GM19372 (cell line): ENCODE measurements at regions not wholly inside any gene's neighbourhood (a gene's known extent, or its start where the extent isn't known, plus 50 kb on each side); places are given as distances from the start of the nearest gene placed in this dataset.

Source experiments
- ATAC-seq: cut with Tn5 transposase; IDR thresholded peaks from one replicate; pipeline ENCODE4 v1.9.1; 2021; ENCODE audit warnings: mild to moderate bottlenecking, low read depth, moderate library complexity; ENCODE audit not compliant: unreplicated experiment

DNA sequence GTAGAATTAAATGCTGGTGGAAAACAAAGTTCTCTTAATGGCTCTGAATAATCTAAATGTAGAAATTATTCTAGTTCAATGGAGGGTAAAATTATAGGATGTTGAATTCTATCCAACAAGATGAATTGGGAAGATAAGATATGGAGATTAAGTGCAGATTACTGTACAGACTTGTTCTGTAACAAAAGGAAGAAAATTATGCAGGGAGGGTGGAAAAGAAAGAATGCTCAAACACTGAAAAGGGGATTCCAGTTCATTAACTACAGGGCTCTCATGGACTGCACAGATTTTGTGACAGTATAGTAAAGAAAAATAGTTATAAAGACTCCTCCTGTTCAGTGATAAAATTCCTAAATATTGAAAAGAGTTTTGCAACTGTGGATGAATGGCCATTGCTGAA lies 1794.0 kb upstream of the PCDH7 start:
- no peak for ATAC-seq

DNA sequence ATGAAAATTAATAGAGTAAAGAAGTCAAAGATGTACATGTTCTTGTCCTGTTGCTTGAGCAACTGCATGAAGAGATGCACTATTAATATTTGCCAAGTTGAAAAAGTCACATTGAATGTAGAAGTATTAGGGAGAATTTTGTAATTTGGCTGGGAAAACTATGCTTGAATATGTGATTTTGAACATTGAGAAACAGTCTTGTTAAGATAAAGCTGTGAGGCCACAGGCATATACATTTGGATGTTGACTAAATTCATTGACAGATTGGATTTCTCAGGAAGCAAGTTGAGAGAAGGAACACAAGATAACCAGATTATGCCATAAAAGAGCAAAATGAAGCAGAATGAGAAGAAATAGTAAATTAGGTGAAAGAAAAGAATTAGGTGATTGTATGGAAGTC lies 1777.5 kb upstream of the PCDH7 start:
- ATAC-seq, result no peak

DNA sequence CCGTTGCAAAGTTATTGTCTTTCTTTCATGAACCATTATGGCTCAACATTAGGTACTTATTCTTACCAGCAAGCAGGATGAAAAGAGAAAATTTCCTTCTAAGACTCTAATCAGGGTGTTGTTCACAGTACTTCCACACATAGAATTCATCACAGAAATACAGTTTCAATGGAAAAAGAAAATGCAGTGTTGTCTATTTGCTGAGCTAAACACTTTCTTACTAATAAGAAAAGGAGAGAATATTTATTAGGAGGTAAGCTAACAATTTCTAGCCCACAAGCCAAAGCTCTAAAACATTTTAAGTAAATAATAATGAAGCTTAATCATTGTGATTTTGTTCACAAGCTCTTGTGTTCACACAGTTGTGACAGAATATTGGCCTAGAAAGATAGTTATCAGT lies 1772.8 kb upstream of the PCDH7 start:
- ATAC-seq, result no peak

DNA sequence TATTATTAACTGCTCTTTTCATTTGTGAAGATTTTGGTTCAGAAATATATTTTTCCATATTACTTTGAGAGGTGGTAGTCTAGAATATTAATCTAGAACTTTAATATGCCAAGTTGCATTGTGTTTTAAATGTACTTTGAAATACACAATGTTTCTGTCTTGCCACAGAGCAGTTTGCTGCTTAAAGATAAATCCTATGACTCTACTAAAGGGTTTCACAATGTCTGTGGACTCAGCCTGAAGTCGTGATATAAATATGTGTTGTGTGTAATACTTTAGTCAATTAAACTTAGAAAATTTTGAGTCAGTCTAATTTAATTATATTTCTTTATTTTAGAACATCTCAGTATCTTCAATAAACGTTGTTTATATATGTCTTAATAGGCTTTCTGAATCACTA lies 1771.7 kb upstream of the PCDH7 start:
- ATAC-seq, result no peak

DNA sequence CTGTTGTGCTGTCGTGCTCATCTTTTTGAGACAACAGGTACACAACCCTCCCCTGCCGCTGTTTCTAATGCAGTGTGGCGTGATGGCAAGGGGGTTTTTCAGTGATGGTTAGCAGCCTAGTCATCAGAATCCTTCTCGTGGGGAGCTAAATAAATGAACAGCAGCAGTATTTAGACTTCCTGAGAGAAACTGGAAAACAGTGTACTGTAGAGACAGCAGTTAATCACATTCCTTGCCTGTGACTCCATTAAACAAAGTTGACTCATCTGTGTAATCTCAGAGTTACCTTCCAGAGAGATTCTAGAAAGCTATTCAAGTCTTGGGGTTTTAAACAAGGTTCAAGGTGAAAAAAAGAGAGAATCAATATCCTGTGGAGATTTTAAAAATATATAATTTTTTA lies 1753.2 kb upstream of the PCDH7 start:
- no peak for ATAC-seq

DNA sequence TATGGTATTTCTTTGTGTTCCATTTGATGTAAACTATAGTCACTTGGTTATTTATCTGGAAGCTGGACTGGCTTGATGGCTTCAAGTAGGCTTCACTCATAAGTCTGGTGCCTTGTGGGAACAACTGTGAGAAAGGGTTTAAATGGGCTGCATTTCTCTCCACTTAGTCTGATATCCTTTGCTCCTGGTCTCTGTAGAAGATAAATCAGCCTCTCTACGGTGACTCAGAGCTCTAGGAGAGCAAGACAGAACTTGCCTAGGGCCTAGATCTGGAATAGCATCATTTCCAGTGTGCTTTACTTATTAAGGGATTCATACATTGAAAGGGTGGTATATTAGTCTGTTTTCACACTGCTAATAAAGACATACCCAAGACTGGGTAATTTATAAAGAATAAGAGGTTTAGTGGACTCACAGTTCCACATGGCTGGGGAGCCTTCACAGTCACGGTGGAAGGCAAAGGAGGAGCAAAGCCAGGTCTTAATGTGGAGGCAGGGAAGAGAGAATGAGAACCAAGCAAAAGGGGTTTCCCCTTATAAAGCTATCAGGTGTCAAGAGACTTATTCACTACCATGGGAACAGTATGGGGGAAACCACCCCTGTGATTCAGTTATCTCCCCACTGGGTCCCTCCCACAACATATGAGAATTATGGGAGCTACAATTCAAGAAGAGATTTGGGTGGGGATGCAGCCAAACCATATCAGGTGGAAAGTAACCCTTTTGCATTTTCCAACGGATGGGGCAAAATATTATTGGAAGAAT lies 1746.4 kb upstream of the PCDH7 start:
- ATAC-seq, result no peak

DNA sequence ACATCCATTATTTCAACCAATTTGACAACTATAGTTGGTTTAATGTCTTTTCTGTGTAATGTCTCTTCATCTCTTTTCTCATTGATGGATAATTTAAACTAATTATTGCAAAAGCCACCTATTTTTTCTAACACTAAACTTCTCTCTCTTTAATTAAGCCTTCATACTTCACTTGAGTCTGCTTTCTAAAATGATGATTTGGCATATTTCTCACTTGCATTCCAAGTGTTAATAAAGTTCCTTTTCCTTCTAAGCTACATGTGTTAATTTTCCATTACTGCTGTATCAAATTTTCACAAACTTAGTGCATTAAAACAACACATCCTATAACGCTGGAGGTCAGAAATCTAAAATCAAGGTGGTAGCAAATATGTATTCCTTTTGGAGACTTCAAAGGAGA lies 1743.8 kb upstream of the PCDH7 start:
- no peak for ATAC-seq

DNA sequence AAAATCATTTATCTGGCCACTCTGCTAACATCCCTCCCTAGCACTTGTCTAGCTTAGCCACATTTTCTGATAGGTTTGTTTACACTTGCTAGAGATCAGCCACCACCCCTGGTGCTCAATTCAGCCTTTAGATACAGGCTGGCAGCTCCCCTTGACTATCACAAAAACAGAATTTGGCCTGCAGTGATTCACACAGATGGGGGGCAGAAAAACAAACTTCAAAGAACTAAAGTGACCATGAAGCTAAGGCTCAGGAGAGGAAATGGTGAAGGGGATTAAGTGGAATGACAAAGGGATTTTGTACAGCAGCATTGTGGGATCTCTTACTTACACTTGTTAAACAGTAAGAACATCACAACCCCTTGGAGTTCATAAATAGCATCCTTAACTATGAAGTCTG lies 1718.0 kb upstream of the PCDH7 start:
- no peak for ATAC-seq

DNA sequence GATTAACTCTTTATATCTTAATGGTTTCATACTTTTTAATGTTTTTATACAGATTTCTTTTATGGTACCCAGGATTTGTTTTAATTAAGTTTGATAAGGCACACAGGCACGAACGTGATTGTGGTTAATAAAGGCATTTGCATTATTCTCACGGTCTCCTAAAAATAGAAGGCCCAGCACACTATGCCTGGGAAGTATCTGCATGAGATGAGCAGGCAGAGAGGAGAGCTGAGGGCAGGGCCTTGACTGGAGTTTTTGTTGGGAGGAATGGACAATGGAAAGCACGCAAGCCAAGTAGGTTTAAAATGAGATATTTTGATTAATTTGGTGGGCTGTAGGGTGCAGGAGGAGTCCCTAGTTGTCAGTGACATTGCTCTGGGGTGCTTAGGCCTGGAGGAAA lies 1714.3 kb upstream of the PCDH7 start:
- no peak for ATAC-seq

DNA sequence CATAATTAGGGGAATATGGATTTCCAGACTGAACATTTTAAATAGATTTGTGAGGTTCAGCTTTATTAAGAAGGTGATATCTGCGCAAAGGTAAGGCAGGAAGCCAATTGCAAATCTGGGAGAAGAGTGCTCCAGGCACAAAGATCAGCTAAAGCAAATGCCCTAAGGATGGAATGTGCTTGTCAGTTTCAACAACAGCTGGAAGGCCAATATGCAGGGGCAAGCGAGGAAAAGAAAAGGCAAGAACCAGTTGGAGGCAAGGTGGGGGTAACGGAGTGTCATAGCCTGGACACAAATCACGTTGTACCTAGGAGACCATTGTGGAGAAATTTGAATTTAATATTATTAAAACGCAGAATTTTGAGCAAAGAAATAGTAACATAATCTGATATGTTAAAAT lies 1710.3 kb upstream of the PCDH7 start:
- no peak for ATAC-seq

DNA sequence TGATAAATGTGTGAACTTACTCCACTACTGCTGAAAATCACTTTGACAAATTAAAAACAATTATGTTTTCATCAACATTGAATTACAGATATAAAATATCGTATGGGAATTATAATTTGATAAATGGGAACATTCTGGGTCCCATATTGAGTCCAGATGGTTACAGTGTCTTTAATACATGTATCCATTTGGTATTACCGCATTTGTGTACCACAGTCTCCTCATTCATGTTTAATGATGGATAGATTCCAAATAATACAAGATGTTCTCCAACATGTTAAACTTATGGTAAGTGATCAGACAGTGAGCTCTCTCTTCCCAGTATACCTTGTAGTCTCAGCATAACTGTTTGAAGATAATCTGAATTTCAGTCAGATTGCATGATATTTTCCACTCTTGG lies 1706.8 kb upstream of the PCDH7 start:
- no peak for ATAC-seq

DNA sequence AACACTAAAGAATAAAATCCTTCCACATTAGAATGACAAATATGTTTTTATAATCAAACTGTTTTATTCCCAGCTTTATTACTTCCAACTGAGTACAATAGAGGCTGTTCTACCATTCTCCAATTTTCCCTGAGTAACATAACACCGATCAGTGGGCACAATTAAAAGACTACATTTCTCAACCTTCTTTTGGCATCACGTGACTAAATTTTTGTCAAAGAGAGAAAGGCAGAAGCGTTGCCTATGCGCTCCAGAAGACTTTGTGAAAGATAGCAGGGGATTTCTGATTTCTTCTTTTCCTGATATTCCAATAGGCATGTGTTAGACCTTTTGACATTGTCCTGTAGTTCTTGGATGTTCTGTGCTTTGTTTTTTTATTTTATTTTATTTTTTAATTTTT lies 1705.6 kb upstream of the PCDH7 start:
- ATAC-seq, result no peak

DNA sequence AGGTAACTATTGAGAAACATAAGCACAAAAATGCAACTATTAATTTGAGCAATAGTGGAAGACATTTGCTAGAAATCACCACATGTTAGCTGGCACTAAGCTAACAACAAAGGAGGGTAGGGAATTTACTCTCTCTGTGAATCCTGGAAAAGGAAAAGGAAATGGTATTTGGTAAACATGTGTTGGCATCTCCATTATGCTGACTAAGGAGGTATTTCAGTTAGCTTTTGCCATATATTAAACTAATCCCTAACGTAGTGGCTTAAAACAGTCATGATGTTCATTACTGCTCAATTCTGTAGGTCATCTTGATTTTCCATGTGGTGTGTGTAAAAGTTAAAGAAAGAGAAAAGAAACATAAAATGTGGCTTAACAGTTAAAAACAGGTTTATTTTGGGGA lies 1686.5 kb upstream of the PCDH7 start:
- no peak for ATAC-seq

DNA sequence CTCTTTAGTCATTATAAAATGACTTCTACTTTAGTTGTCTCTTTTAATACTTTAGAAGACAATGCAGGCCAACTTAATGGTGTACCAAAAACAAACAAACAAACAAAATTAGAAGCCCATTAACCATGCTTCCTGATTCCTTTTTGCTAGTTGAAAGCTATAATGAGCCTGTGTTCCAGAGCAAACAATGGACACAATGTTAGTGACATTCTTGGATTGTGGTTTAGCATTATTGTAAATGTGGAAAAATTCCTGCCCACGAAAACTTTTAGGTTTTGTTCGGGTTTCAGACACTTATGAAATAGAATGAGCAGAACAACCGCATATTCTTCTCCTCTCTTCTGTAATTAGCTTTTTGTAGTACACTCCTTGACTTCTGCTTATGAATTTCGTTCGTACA lies 1682.7 kb upstream of the PCDH7 start:
- ATAC-seq, result no peak

DNA sequence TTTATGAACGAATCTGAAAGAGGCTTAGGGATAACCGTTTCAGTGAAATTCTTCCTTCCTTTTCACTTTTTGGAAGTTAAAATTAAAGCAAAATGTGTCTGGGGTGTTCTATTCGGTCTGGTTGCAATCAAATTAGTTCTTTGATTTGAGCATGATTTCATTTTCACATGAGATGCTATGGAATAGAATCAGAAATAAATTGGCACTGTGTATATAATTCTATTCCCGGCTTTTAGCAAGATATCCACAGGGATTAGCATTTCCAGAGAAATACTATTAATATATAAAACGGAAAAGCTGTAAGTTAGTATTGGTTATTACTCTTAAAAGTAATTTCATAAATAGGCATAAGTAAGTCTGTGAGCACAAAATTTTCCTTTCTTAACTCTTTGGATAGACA lies 1676.8 kb upstream of the PCDH7 start:
- no peak for ATAC-seq

DNA sequence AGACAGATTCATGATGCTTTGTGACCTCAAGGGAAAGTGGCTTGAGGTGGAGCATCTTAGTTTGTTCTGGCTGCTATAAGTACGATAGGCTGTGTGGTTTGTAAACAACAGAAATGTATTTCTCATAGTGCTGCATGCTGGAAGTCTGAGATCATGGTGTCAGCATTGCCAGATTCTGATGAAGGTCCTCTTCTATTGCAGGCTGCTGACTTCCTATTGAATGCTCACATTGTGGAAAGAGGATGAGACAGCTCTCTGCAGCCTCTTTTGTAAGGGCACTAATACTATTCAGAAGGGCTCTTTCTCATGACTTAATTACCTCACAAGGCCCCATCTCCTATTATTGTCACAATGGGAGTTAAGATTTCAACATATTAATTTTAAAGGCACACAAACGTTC lies 1674.0 kb upstream of the PCDH7 start:
- no peak for ATAC-seq

DNA sequence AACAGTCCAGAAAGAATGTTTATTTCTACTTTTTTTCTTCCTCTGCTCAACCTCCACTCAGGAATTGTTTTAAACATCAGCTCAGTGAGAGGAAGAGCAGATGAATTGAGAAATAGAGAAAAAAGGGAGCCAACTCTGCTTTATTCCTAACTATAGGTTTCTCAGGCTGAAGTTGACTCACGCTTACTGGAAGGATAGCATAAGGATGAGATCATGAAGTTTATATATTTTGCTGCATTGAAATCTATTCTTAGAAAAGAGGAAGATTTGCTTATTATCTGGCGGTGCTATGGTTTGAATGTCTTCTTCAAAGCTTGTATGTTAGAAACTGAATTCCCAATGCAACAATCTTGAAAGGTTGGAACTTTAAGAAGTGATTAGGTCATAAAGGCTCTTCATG lies 1673.4 kb upstream of the PCDH7 start:
- no peak for ATAC-seq

DNA sequence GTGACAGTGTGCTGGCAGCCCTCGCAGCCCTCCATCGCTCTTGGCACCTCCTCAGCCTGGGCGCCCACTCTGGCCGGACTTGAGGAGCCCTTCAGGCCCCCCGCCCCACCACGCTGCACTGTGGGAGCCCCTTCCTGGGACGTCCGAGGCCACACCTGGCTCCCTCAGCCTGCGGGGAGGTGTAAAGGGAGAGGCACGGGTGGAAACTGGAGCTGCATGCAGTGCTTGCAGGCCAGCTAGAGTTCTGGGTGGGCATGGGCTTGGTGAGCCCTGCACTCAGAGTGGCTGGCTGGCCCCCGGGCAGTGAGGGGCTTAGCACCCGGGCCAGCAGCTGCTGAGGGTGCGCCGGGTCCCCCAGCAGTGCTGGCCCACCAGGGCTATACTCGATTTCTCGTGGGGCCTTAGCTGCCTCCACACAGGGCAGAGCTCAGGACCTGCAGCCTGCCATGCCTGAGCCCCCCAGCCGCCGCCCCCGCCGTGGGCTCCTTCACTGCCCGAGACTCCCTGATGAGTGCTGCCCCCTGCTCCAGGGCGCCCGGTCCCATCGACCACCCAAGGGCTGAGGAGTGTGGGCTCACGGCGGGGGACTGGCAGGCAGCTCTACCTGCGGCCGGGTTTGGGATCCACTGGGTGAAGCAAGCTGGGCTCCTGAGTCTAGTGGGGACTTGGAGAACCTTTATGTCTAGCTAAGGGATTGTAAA lies 1672.7 kb upstream of the PCDH7 start:
- no peak for ATAC-seq

DNA sequence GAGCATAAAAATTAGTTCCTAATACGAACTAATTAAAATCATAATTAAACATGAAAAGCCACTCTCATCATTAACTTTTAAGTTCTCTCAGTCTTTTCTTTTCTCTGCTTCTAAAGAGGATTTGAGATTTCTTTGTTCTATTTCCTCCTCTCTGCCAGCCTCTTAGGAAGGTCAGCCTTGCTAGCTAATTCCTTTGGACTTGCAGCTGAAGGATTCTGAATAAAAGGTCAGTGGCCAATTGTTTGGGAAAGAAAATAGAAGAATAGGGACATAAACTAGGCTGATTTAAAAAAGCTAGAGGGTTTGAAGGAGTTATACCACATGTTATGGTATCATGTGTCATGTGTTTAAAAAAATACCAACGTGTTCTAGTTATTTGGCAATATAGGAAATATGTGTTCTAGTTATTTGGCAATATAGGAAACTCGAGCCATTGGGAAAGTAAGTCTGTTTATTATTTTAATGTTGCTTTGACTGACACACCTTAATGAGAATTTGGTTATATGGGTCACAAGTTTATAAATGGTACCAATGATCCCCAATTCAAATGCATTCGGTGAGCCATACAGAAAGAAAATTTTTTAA lies 1668.7 kb upstream of the PCDH7 start:
- no peak for ATAC-seq

DNA sequence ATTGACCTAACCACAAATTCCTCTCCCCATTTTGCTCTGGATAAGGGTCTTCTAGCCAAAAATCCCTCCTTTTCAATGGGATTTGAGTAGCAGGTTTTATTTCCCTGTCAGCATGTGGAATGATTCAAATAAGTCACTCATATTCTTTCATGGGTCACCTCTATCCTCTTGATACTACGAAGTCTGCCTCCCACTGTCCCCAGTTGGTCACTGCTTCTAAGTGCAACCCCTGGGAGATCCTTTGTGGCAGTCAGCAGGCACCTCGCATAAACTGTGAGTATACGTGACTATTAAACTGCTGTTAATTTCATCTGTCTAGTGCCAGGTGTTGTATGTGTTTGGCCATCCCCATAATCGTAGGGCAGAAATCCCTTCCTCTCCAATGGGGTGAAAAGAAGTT lies 1667.9 kb upstream of the PCDH7 start:
- ATAC-seq, result no peak

DNA sequence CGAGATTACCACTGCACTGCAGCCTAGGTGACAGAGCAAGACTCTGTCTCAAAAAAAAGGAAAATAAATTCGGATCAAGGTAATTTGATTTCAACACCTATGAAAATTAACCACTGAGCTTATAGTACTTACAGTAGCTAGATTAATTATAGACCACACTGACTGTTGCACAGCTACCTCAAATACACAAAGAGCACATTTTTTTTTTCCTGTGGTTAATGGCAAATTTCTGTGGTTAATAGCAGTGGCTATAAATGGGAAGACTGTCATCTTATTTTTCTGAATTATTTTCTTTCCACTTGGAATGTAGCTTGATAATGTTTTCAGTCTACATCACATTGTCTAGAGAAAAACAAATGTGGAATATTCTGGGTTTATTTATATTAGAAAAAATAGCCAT lies 1661.6 kb upstream of the PCDH7 start:
- ATAC-seq, result no peak

DNA sequence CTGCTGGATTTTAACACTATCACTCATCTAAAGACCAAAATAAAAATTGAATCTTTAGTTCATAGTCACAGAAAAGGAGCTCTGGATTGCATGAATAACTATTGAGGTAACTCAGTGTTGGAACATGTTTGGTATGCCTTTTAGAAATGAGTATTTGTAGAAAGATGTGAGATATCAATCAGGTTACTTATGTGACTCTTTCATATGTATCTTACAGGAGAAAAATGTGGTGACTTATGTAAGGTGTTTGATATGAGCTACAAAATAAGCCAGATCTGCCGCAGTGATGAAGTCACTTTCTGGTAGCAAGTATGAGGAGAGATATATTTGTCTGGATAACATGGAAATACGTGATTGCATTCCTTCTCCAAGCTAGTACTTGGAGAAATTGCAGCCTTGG lies 1653.3 kb upstream of the PCDH7 start:
- no peak for ATAC-seq
